ENCODE measurements at regions not wholly inside any gene's neighbourhood (a gene's known extent, or its start where the extent isn't known, plus 50 kb on each side); places are given as distances from the start of the nearest gene placed in this dataset.

DNA sequence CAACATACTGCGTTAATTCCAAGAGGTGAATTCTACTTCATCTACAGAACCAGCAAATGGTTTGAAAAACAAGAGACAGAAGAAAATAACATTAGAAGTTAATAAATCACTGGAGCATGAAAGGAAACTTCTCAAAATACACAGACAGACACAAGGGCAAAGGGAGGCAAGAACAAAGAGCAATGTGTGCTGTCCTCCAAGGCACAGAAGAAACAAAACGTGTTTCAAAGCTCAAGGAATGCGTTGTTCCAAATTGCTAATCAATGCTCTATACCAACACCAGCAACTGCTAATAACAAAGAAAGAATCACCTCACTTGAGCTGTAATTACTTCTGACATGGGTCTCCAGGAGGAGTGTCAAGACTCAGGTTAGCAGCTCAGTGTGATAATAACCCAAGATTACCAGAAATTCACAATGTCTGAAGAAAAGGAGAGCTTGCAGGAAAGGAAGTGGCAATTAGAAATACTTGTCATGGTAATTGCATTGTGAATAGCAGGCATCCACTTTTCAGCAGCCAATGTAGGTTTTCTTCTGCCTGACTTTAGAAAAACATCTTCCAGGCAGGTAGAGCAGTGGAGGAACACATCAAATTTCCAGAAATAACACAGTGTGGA is 175.4 kb downstream of the SEC16B start:
- intact Hi-C loops (cut with DNase I) = no loop called here
- DNase-seq (ENCODE audit: low spot score) = no peak

DNA sequence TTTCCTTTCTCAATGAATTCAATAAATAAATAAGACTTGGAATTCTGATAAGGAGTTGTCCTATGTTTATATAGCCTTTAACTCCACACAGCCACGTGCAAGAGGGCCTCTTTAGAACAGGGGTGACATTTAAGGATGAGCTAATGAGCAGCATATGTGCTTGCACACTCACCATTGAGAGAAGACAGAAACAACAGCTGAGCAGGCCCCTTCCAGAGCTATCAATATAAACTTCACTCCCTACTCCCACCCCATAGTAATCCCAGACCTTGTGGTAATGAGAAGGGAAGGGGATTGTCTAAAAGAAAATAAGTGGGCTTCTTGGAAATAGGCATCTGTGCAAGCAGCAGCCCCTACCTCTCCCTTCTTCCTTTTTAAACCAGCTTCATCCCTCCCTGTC is 176.0 kb downstream of the SEC16B start:
- intact Hi-C loops (cut with DNase I) = no loop called here
- no peak for DNase-seq (ENCODE audit: low spot score)

- DNase-seq (ENCODE audit: low spot score) = no peak
- intact Hi-C loops (cut with DNase I) = no loop called here
Measured at GRCh38 chr1:177790566-177790965, 179.3 kb downstream of the SEC16B start.

DNA sequence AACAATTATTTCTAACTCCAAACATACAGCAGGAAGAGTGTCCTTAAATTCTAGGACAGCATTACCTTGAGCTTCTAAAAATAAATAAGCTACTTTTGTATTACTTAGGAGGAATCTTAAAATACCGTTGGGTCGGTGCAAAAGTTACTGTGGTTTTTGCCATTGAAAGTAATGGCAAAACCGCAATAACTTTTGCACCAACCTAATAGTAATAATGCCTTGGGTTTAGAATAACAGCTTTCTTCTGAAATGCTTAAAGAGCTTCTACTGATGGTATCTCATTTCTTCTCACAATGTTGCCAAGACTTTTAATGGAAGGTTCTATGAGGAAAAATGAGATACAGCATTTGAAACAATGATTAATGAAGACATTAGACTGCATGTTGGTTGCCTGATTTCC is 179.9 kb downstream of the SEC16B start:
- intact Hi-C loops (cut with DNase I) = loop anchor here in 1 of 2 donors (10.0 kb wide), 1 partner anchor 895 kb away; no protein-coding TSS in a partner anchor
- no peak for DNase-seq (ENCODE audit: low spot score)

DNA sequence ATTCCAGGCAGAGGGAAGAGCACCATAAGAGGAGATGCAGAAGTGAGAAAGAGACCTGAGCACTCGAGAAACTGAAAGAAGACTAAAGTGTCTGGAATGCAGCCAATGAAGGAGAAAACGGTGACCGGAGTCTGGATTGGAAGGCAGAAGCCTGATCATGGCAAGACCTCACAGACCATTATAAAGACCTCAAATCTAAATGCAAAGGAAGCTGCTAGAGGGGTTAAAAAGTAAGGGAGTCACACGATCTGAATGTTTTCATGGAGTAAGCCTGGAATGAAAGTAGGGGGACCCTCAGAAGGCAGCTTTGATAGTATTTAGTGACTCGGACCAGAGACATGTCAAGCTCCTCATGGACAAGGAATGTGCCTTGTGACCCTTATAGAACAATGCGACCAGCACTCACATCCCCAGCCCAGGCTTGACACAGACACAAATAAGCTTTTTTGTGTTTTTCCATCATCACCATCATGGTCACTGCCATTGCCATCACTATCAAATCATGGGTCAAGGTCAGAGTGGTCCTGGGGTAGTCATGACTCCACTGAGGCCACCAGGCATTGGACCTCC is 183.6 kb downstream of the SEC16B start:
- intact Hi-C loops (cut with DNase I) = loop anchor here in 1 of 2 donors (10.0 kb wide), 1 partner anchor 891 kb away; no protein-coding TSS in a partner anchor
- no peak for DNase-seq (ENCODE audit: low spot score)

- DNase-seq (ENCODE audit: low spot score) = no peak
- intact Hi-C loops (cut with DNase I) = loop anchor here in 1 of 2 donors (10.0 kb wide), 1 partner anchor 890 kb away; no protein-coding TSS in a partner anchor
Measured at GRCh38 chr1:177784936-177785335, 184.9 kb downstream of the SEC16B start.

GRCh38 chr1:177784409-177784808 is 185.4 kb downstream of the SEC16B start:
- intact Hi-C loops (cut with DNase I) = loop anchor here in 1 of 2 donors (10.0 kb wide), 1 partner anchor 890 kb away; no protein-coding TSS in a partner anchor

DNA sequence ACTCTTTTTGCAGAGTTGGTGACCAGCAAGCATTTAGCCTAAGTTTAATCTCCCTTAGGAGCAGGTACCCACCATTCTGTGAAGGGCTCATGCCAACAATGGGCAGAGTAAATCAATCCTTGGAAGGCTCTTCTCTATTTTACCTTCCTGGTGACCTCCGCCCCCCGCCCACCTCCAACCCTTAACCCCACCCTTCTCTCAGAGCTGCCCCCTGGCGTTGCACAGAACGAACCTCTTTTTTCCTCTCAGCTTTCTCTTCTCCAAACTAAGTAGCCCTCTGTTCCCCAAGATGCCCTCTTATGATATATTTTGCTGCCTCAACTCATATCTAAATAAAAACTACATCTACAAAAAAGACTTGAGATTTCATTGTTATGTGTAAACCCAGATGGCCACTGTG is 186.8 kb downstream of the SEC16B start:
- no peak for DNase-seq (ENCODE audit: low spot score)
- intact Hi-C loops (cut with DNase I) = loop anchor here in 1 of 2 donors (10.0 kb wide), 1 partner anchor 888 kb away; no protein-coding TSS in a partner anchor

More at GRCh38 chr1:177784409-177784808, 185.4 kb downstream of the SEC16B start:
- no peak for DNase-seq (ENCODE audit: low spot score)

DNA sequence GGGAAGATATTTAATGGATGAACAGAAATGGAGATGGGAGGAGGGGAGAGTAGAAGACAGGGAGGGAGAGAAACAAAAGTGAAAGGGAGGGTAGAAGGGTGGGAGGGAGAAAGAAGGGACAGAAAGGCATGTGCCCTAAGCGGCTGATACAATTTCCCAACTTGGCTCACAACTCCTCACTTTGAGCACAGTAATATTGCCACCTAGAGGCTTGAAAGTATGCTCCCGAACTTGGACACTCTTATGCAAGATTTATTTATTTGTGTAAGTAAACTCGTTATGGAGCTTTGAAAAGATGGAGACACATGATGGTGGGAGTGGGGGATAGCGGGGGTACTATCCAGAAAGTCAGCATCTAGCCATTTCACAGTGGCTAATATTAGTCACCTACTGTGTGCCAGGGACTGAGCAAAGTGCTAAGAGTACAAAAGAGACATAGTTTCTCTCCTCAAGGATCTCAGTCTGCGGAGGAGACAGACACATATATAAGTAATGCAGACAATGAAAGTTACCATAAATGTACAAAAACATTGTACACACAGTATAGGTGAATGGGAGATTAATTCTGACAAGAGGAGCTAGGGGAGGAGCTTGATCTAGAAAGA is 189.7 kb downstream of the SEC16B start:
- intact Hi-C loops (cut with DNase I) = loop anchor here in 1 of 2 donors (10.0 kb wide), 1 partner anchor 885 kb away; no protein-coding TSS in a partner anchor
- no peak for DNase-seq (ENCODE audit: low spot score)

- intact Hi-C loops (cut with DNase I) = no loop called here
Measured at GRCh38 chr1:177779166-177779965, 190.5 kb downstream of the SEC16B start.

GRCh38 chr1:177775924-177776323 is 193.9 kb downstream of the SEC16B start:
- intact Hi-C loops (cut with DNase I) = no loop called here
- DNase-seq (ENCODE audit: low spot score) = no peak

More at GRCh38 chr1:177779166-177779965, 190.5 kb downstream of the SEC16B start:
- DNase-seq (ENCODE audit: low spot score) = no peak

GRCh38 chr1:177772386-177772960 is 197.4 kb downstream of the SEC16B start:
- intact Hi-C loops (cut with DNase I) = no loop called here

DNA sequence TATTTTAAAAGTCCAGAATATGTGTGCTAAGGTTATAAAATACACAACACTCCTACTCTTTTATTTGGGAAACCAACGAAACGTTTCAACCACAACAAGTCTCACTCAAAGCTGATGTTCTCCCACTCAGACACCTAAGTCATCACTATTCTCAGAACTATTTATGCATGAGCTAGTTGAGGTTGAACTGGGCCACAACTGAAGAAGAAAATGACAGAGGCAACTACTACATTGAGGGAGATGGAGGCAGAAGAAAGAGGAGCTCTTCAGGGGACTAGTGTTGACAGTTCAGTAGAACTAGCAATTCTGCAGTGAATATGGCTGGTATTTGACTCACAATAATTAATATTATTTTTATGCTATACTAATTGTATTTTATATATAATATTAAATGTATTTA is 198.2 kb downstream of the SEC16B start:
- intact Hi-C loops (cut with DNase I) = no loop called here
- DNase-seq (ENCODE audit: low spot score) = no peak

More at GRCh38 chr1:177772386-177772960, 197.4 kb downstream of the SEC16B start:
- no peak for DNase-seq (ENCODE audit: low spot score)

GRCh38 chr1:177770096-177770495 is 199.8 kb downstream of the SEC16B start:
- DNase-seq (ENCODE audit: low spot score) = no peak
- intact Hi-C loops (cut with DNase I) = no loop called here

DNA sequence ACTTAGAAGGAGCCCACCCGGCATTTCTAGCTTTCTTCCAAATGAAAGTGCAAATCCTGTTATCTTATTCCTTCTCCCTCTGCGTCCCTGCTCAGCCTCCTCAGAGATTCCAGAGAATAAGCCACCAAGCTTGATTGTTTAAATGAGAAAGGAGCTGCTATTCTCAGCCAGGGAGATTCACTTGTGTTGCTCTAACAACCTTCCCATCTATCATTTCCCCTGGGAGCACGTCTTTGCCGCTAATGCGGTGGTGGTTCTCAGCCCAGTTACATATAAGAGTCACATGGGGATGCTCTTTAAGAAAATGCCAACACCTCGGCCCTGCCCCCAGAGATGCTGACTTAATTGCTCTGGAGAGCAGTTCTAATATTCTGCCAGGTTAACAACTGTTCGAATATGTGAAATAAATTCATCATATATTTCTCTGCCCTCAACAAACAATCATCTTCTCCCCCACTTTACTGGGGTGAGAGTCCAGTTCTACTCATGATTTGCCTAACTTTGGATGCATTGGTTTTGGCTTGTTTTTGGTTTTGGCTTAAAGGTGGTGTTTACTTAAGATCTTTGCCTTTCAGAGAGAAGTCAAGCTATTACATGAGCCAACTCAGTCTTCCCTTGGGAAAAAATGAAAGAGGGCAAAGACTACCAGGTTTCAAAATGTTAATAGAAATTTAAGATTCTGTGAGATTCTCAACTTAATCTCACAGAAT is 213.9 kb downstream of the SEC16B start:
- intact Hi-C loops (cut with DNase I) = no loop called here
- no peak for DNase-seq (ENCODE audit: low spot score)

GRCh38 chr1:177754603-177755002 is 215.3 kb downstream of the SEC16B start:
- no peak for DNase-seq (ENCODE audit: low spot score)
- intact Hi-C loops (cut with DNase I) = no loop called here

- no peak for DNase-seq (ENCODE audit: low spot score)
- intact Hi-C loops (cut with DNase I) = no loop called here
Measured at GRCh38 chr1:177753655-177754054, 216.2 kb downstream of the SEC16B start.

GRCh38 chr1:177748080-177748801 is 221.6 kb downstream of the SEC16B start:
- no peak for DNase-seq (ENCODE audit: low spot score)

More at GRCh38 chr1:177748080-177748801, 221.6 kb downstream of the SEC16B start:
- intact Hi-C loops (cut with DNase I) = no loop called here
